Head of caudate nucleus (tissue), 42 donors: ENCODE measurements at regions not wholly inside any gene's neighbourhood (a gene's known extent, or its start where the extent isn't known, plus 50 kb on each side); places are given as distances from the start of the nearest gene placed in this dataset.

Source experiments
- DNase-seq, 42 donors: peaks; one replicate each; pipeline versions ENCODE4 v3.0.0 to v3.0.0-alpha.2; 2020 to 2021; ENCODE audit warnings: mixed read lengths in 7 of 42
- intact Hi-C: fragments of 100-400 bp; cut with DNase I; formaldehyde crosslinking; loops from one replicate; pipeline ENCODE4 v1.15.0; 2022

DNA sequence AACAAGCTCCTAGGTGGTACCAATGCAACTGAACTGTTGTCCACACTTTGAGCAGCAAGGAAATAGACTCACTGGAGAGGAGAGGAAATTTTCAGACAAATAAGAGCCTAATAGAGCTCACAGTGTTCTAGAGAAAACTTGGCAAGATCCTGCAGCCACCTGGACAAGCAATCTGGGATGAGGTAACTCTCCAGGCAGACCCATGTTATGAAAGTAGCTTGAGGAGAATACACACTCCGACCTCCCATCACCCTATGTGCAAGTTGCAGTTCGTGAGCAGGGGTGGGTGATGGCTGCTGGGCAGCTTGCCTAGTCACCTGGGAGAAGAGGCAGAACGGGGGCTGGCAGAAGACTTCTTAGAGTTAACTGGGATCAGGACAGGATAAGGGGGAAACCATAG lies 102.2 kb downstream of the KLF4 start:
- DNase-seq = no peak
- intact Hi-C loops = no loop called here

DNA sequence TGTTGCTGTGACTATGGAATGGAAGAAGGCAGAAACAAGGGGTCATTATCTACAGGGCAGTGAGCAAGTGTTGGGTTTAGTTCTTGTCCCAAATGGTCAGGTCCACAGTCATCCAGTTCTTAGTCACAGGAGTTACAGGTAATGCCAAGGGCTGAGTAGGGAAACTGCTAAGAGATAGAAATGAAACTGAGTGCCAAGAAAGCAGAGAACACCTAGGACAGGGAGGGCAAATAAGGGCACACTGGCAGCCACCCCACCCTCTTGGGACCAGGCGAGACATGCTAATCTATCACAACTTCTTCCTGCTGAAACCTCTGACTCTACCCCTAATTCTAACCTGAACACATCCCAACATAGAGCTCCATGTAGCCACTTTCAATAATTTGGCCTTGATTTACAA lies 103.2 kb downstream of the KLF4 start:
- intact Hi-C loops = no loop called here
- no peak for DNase-seq
